ENCODE measurements at regions not wholly inside any gene's neighbourhood (a gene's known extent, or its start where the extent isn't known, plus 50 kb on each side); places are given as distances from the start of the nearest gene placed in this dataset.

GRCh38 chr16:73949574-73950320, 346.9 kb upstream of the PSMD7 start:
- Histone ChIP-seq H3K9me2 (ENCODE audit: insufficient read depth) (no peaks in the 10 kb centered on the region), H2AFZ (ENCODE audit: low read depth, low read length, poor library complexity, severe bottlenecking) (no peak overlapping the region), H3K9ac (ENCODE audit: low read length) (no peak overlapping the region), H3K4me2 (ENCODE audit: low read length) (no peak overlapping the region), H3K9me3 (ENCODE audit: control insufficient read depth in 1 of 2, insufficient read depth in 1 of 2, low read depth in 1 of 2, low read length in 2 of 2) (no peaks in the 10 kb centered on the region), H4K20me1 (ENCODE audit: insufficient read depth) (no peaks in the 10 kb centered on the region), H3K27me3 (ENCODE audit: insufficient read depth, low read length) (peaks cover 29% of the 10 kb centered on the region), H3K4me3 (replicated peaks in 1 of 2; ENCODE audit: low read depth in 1 of 2, low read length in 2 of 2) (no peak overlapping the region), H3K79me2 (ENCODE audit: insufficient read depth, low read length) (no peaks in the 10 kb centered on the region), H3K36me3 (ENCODE audit: control insufficient read depth in 1 of 2, insufficient read depth in 2 of 2, low read length in 2 of 2) (no peaks in the 10 kb centered on the region), H3K27ac (ENCODE audit: low read depth, low read length) (no peak overlapping the region), H3K4me1 (ENCODE audit: control insufficient read depth in 1 of 2, insufficient read depth in 2 of 2, low read length in 2 of 2) (no peaks in the 10 kb centered on the region)
- TF ChIP-seq POLR2AphosphoS5 (IDR thresholded peaks at IDR 0.05; ENCODE audit: low read depth, low read length): no peak
- TF ChIP-seq JUND (IDR thresholded peaks at IDR 0.05): peak; percentile 31; the same call in 1 of the 2 replicates
- peak; percentile 84 for TF ChIP-seq CEBPB (IDR thresholded peaks at IDR 0.05; ENCODE audit: low read depth)
- TF ChIP-seq SIN3A (IDR thresholded peaks at IDR 0.05; ENCODE audit: low read depth): no peak
- TF ChIP-seq FOSL1 (IDR thresholded peaks at IDR 0.05; ENCODE audit: low read depth): 0 out of 2 replicates have a peak, but pooled peaks have one; percentile 26
- no peak for TF ChIP-seq SP1 (IDR thresholded peaks at IDR 0.05; ENCODE audit: low read depth)
- no peak for DNase-seq (ENCODE audit: low read depth, low spot score)
- intact Hi-C loops (cut with micrococcal nuclease): loop anchor here (10.0 kb wide), 1 partner anchor 1445 kb away; no protein-coding TSS in a partner anchor
- ChIA-PET POLR2A (no interaction called here), CTCF (no interaction called here), RAD21 (ENCODE audit: low non-redundant PET in 1 of 2, low total read pairs in 2 of 2, uncharacterized antibody in 2 of 2, unreplicated experiment in 2 of 2) (no interaction called here)
- no peak for ATAC-seq
- no TSS peak for BruUV-seq (replicated peaks)

- Histone ChIP-seq H3K4me2 (ENCODE audit: low read length) (no peak overlapping the region), H3K9me3 (ENCODE audit: control insufficient read depth in 1 of 2, insufficient read depth in 1 of 2, low read depth in 1 of 2, low read length in 2 of 2) (no peaks in the 10 kb centered on the region), H3K36me3 (ENCODE audit: control insufficient read depth in 1 of 2, insufficient read depth in 2 of 2, low read length in 2 of 2) (no peaks in the 10 kb centered on the region), H3K4me3 (replicated peaks in 1 of 2; ENCODE audit: low read depth in 1 of 2, low read length in 2 of 2) (no peak overlapping the region), H3K27me3 (ENCODE audit: insufficient read depth, low read length) (peaks cover 15% of the 10 kb centered on the region; the same call in 1 of the 2 replicates), H3K4me1 (ENCODE audit: control insufficient read depth in 1 of 2, insufficient read depth in 2 of 2, low read length in 2 of 2) (no peaks in the 10 kb centered on the region), H3K27ac (ENCODE audit: low read depth, low read length) (no peak overlapping the region), H3K9ac (ENCODE audit: low read length) (no peak overlapping the region), H3K79me2 (ENCODE audit: insufficient read depth, low read length) (no peaks in the 10 kb centered on the region), H2AFZ (ENCODE audit: low read depth, low read length, poor library complexity, severe bottlenecking) (no peak overlapping the region), H4K20me1 (ENCODE audit: insufficient read depth) (no peaks in the 10 kb centered on the region), H3K9me2 (ENCODE audit: insufficient read depth) (no peaks in the 10 kb centered on the region)
- no peak for ATAC-seq
- TF ChIP-seq ATF3 (IDR thresholded peaks at IDR 0.05) (no peak), EGR1 (IDR thresholded peaks at IDR 0.05; ENCODE audit: low read depth) (no peak), CEBPB (IDR thresholded peaks at IDR 0.05; ENCODE audit: low read depth) (no peak), ZFX (IDR thresholded peaks at IDR 0.05) (no peak), POLR2A (IDR thresholded peaks at IDR 0.05; ENCODE audit: borderline replicate concordance, extremely low read depth, insufficient read depth, insufficient read length) (no peak), CBX3 (IDR thresholded peaks at IDR 0.05; ENCODE audit: low read depth) (no peak), SIN3A (IDR thresholded peaks at IDR 0.05; ENCODE audit: low read depth) (no peak), RAD21 (IDR thresholded peaks at IDR 0.05; ENCODE audit: low read depth) (no peak), REST (IDR thresholded peaks at IDR 0.05; ENCODE audit: low read depth) (no peak), ZNF274 (IDR thresholded peaks at IDR 0.05; ENCODE audit: low read depth, low read length) (no peak), EZH2phosphoT487 (IDR thresholded peaks at IDR 0.05; ENCODE audit: borderline replicate concordance) (no peak), FOSL1 (IDR thresholded peaks at IDR 0.05; ENCODE audit: low read depth) (no peak), ELF1 (IDR thresholded peaks at IDR 0.05; ENCODE audit: borderline replicate concordance, low read depth) (no peak), EZH2 (IDR thresholded peaks at IDR 0.05) (no peak)
- no TSS peak for BruUV-seq (replicated peaks)
- ChIA-PET CTCF (interaction anchor here (2.0 kb wide), 1 partner anchor 11 kb away, joined by 4 read pairs; no protein-coding TSS in a partner anchor), RAD21 (ENCODE audit: low non-redundant PET in 1 of 2, low total read pairs in 2 of 2, uncharacterized antibody in 2 of 2, unreplicated experiment in 2 of 2) (no interaction called here), POLR2A (no interaction called here)
- no peak for DNase-seq (ENCODE audit: low read depth, low spot score)
- intact Hi-C loops (cut with micrococcal nuclease): no loop called here
Measured at GRCh38 chr16:73945631-73946030, 351.0 kb upstream of the PSMD7 start.
